ENCODE measurements at regions not wholly inside any gene's neighbourhood (a gene's known extent, or its start where the extent isn't known, plus 50 kb on each side); places are given as distances from the start of the nearest gene placed in this dataset.

DNA sequence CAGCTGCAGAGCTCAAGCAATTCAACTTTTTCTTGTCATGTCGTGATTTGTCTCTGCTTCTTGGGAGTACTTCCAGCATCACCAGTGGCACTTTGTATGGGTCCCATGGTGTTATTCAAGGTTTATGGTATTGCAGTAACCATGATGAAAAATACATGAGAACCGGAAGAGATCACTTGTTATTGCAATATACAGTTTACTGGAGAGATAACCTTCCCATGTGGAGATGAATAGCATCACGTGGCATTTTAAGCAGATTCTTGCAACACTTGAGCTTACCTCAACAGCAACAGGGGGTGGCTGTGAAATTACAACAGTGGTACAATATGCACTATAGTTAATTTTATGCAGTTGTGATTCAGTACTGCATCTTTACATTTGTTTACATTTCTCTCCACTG lies 97.4 kb downstream of the APOB start:
- TF ChIP-seq CTCF (IDR thresholded peaks at IDR 0.05), result no peak
- TF ChIP-seq POLR2A (IDR thresholded peaks at IDR 0.05), result no peak

Data from heart left ventricle (tissue), 13 donors.